Lung (tissue), 11 donors: ENCODE measurements at regions not wholly inside any gene's neighbourhood (a gene's known extent, or its start where the extent isn't known, plus 50 kb on each side); places are given as distances from the start of the nearest gene placed in this dataset.

Experiments used
- ATAC-seq: fragments of 200-7000 bp; cut with Tn5 transposase; one replicate; pipeline ENCODE4 v1.9.1; 2020; ENCODE audit warnings: moderate number of reproducible peaks; ENCODE audit not compliant: insufficient read depth, low FRiP score
- DNase-seq, 3 donors: peaks; one replicate each; pipeline ENCODE4 v3.0.0-alpha.2; 2013 to 2017
- H3K27ac ChIP-seq, 2 donors: one replicate each; pipeline ENCODE4 v1.5.1; 2013; ENCODE audit warnings: mild to moderate bottlenecking in 2 of 2, moderate library complexity in 2 of 2, control low read depth in 1 of 2, inconsistent platforms in 1 of 2, low read depth in 1 of 2, low read length in 1 of 2
- H3K27me3 ChIP-seq, 3 donors: one replicate each; pipeline ENCODE4 v1.5.1; 2013; ENCODE audit warnings: low read length in 2 of 3; ENCODE audit not compliant: control insufficient read depth in 3 of 3, insufficient read depth in 3 of 3
- H3K36me3 ChIP-seq, 4 donors: one replicate each; pipeline ENCODE4 v1.5.1; 2013; ENCODE audit warnings: low read length in 4 of 4, mild to moderate bottlenecking in 1 of 4, moderate library complexity in 1 of 4; ENCODE audit not compliant: control insufficient read depth in 4 of 4, insufficient read depth in 4 of 4
- H3K4me1 ChIP-seq, 5 donors: one replicate each; pipeline ENCODE4 v1.5.1; 2013; ENCODE audit warnings: low read length in 5 of 5, mild to moderate bottlenecking in 2 of 5, moderate library complexity in 1 of 5; ENCODE audit not compliant: control insufficient read depth in 5 of 5, insufficient read depth in 5 of 5
- H3K4me3 ChIP-seq: one replicate; pipeline ENCODE4 v1.5.1; 2013; ENCODE audit warnings: mild to moderate bottlenecking, control low read depth, moderate library complexity
- H3K9ac ChIP-seq, 2 donors: one replicate each; pipeline ENCODE4 v1.5.1; 2013; ENCODE audit warnings: low read length in 2 of 2, control low read depth in 1 of 2; ENCODE audit not compliant: insufficient read depth in 1 of 2
- H3K9me3 ChIP-seq, 4 donors: one replicate each; pipeline ENCODE4 v1.5.1; 2013; ENCODE audit warnings: low read length in 3 of 4, mild to moderate bottlenecking in 1 of 4, moderate library complexity in 1 of 4; ENCODE audit not compliant: control insufficient read depth in 4 of 4, insufficient read depth in 3 of 4
- WGBS, 2 donors: extraction: QIAGEN DNeasy Blood & Tissue Kit; methylation state at CpG; one replicate each; pipeline ENCODE4 v1.1.7; 2013; 5-methylcytosine and 5-hydroxymethylcytosine counted together
- TF ChIP-seq, protein P1 (sequence below): IDR thresholded peaks from 2 replicates; pipeline ENCODE4 v1.5.1; 2012; ENCODE audit warnings: mild to moderate bottlenecking; ENCODE audit errors: control extremely low read depth, extremely low read depth
- donor health status: control.
- donor health status: control.
- donor health status: Bipolar disorder and iron deficiency.
- donor health status: healthy.
- donor health status: DM: yes; HTN: yes; CAD: no.

DNA sequence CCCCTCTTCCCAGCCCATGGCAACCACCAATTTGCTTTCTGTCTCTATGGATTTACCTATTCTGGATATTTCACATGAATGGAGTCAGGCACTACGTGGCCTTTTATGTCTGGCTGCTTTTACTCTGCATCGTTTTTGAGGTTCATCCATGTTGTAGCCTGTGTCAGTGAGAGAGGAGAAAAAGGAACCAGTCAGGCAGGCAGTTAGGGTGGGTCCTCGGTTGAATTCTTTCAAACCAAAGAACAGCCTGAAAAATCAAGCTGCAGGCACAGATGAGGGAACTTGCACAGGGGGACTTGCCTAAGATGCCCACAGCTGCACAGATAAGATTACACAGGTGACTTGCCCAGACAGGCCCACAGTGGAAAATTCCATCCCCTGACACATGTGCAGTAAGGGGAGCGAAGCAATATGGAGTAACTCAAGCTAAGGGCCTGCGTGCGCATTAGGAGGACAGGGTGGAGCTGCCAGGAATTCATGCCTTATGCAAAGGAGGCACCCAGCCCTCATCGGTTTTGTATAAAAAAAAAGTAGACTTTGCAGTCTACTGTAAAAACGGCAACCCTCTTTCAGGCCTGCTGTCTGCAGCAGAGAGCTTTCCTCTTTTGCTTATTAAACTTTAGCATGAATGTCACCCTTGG, 152.4 kb upstream of the RFLNA start:
- peaks cover 0 to 8% (median 2%) of the 10 kb centered on the region in 4 donors for H3K9me3 ChIP-seq
- ATAC-seq (no peak), DNase-seq (no peak)
- H3K9ac ChIP-seq, result no peak overlapping the region
- peaks cover 0 to 16% (median 6%) of the 10 kb centered on the region in 5 donors for H3K4me1 ChIP-seq
- no peak overlapping the region for H3K27ac ChIP-seq
- TF ChIP-seq, protein P1, sequence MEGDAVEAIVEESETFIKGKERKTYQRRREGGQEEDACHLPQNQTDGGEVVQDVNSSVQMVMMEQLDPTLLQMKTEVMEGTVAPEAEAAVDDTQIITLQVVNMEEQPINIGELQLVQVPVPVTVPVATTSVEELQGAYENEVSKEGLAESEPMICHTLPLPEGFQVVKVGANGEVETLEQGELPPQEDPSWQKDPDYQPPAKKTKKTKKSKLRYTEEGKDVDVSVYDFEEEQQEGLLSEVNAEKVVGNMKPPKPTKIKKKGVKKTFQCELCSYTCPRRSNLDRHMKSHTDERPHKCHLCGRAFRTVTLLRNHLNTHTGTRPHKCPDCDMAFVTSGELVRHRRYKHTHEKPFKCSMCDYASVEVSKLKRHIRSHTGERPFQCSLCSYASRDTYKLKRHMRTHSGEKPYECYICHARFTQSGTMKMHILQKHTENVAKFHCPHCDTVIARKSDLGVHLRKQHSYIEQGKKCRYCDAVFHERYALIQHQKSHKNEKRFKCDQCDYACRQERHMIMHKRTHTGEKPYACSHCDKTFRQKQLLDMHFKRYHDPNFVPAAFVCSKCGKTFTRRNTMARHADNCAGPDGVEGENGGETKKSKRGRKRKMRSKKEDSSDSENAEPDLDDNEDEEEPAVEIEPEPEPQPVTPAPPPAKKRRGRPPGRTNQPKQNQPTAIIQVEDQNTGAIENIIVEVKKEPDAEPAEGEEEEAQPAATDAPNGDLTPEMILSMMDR, result no peak
- no peaks in the 10 kb centered on the region for H3K27me3 ChIP-seq
- no peak overlapping the region for H3K4me3 ChIP-seq
- WGBS, 2 donors, result 94 to 95% methylated on average over 8 of the region's 8 CpGs
- H3K36me3 ChIP-seq, result no peaks in the 10 kb centered on the region

DNA sequence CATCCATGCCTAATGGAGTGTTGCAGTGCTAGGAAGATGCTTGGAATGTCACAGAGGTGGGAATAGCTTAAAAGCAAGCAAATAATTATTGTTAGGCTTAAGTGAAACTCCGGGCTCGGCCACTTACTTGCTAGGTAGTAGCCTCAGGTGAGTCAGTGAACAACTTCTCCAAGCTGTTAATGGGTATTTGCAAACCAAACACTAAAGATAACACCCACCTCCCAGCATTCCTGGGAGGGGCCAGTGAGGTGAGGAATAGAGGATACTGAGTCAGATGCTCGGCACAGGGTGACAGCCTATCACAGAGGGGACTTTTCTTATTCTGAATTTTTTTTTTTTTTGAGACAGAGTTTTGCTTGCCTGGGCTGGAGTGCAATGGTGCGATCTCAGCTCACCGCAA, 151.2 kb upstream of the RFLNA start:
- Histone ChIP-seq H3K9ac (no peak overlapping the region), H3K36me3 (no peaks in the 10 kb centered on the region), H3K4me3 (no peak overlapping the region), H3K27me3 (no peaks in the 10 kb centered on the region), H3K27ac (no peak overlapping the region), H3K9me3 (peaks cover 0 to 8% (median 2%) of the 10 kb centered on the region in 4 donors), H3K4me1 (peaks cover 0 to 24% (median 6%) of the 10 kb centered on the region in 5 donors)
- WGBS, 2 donors, result 81 to 87% methylated on average over 5 of the region's 5 CpGs
- DNase-seq (no peak), ATAC-seq (peak; percentile 80)
- TF ChIP-seq, protein P1, result no peak

- no peaks in the 10 kb centered on the region for H3K27me3 ChIP-seq
- DNase-seq (peak in 2 of 3 donors; percentile 69 to 80), ATAC-seq (no peak)
- peaks cover 0 to 8% (median 2%) of the 10 kb centered on the region in 4 donors for H3K9me3 ChIP-seq
- no peak overlapping the region for H3K4me3 ChIP-seq
- H3K36me3 ChIP-seq, result no peaks in the 10 kb centered on the region
- H3K4me1 ChIP-seq, result peaks cover 0 to 27% (median 6%) of the 10 kb centered on the region in 5 donors
- WGBS, 2 donors, result 81 to 84% methylated on average over 9 of the region's 9 CpGs
- no peak overlapping the region for H3K27ac ChIP-seq
- H3K9ac ChIP-seq, result no peak overlapping the region
- TF ChIP-seq, protein P1, result no peak
These were observed 150.2 kb upstream of the RFLNA start for GRCh38 chr12:124144531-124145194.
